CD14-positive monocyte (primary cell): ENCODE measurements at regions not wholly inside any gene's neighbourhood (a gene's known extent, or its start where the extent isn't known, plus 50 kb on each side); places are given as distances from the start of the nearest gene placed in this dataset.

Experiments
- DNase-seq, 3 donors: peaks; one replicate each; pipeline ENCODE4 v3.0.0-alpha.2; 2011 to 2022
- H2AFZ ChIP-seq: 2 replicates; pipeline ENCODE4 v1.6.0; 2012; ENCODE audit warnings: mild to moderate bottlenecking, low read depth, low read length, inconsistent platforms; ENCODE audit not compliant: insufficient read depth, poor library complexity, severe bottlenecking
- H3K27ac ChIP-seq, 2 donors: 1 replicate in 1 of 2; 2 replicates in 1 of 2; pipeline ENCODE4 v1.5.1; 2012 to 2013; ENCODE audit warnings: low read length in 2 of 2, control low read depth in 1 of 2, inconsistent platforms in 1 of 2, low read depth in 1 of 2, mild to moderate bottlenecking in 1 of 2
- H3K27me3 ChIP-seq, 2 donors: one replicate each; pipeline versions ENCODE4 v1.6.0 to v1.6.1; 2011 to 2013; ENCODE audit warnings: low read length in 2 of 2; ENCODE audit not compliant: control insufficient read depth in 2 of 2, insufficient read depth in 2 of 2
- H3K36me3 ChIP-seq, 2 donors: replicated peaks in 1 of 2; 1 replicate in 1 of 2; 2 replicates in 1 of 2; pipeline versions ENCODE4 v1.5.1 to v1.6.1; 2012 to 2013; ENCODE audit warnings: low read length in 2 of 2, control low read depth in 1 of 2, inconsistent platforms in 1 of 2, mild to moderate bottlenecking in 1 of 2; ENCODE audit not compliant: insufficient read depth in 2 of 2, control insufficient read depth in 1 of 2
- H3K4me1 ChIP-seq, 2 donors: 1 replicate in 1 of 2; 2 replicates in 1 of 2; pipeline versions ENCODE4 v1.5.1 to v1.6.1; 2012 to 2013; ENCODE audit warnings: low read length in 2 of 2, control low read depth in 1 of 2, inconsistent platforms in 1 of 2, mild to moderate bottlenecking in 1 of 2, moderate library complexity in 1 of 2; ENCODE audit not compliant: insufficient read depth in 2 of 2, control insufficient read depth in 1 of 2
- H3K4me2 ChIP-seq: replicated peaks from 2 replicates; pipeline ENCODE3; 2012; ENCODE audit warnings: low read length, moderate library complexity, mild to moderate bottlenecking; ENCODE audit not compliant: poor library complexity, severe bottlenecking; ENCODE audit errors: extremely low read depth
- H3K4me3 ChIP-seq, 3 experiments: fragments of 200-600 bp in 1 of 3; sonication (generic) in 1 of 3; replicated peaks in 1 of 3; 1 replicate in 2 of 3; 2 replicates in 1 of 3; pipeline ENCODE4 v1.5.1; 2011 to 2013; ENCODE audit warnings: low read length in 3 of 3, mild to moderate bottlenecking in 3 of 3, control low read depth in 2 of 3, low read depth in 2 of 3, inconsistent platforms in 1 of 3, moderate library complexity in 1 of 3
- H3K79me2 ChIP-seq: 2 replicates; pipeline ENCODE4 v1.6.0; 2012; ENCODE audit warnings: mild to moderate bottlenecking, control low read depth, inconsistent platforms, low read length, moderate library complexity; ENCODE audit not compliant: insufficient read depth
- H3K9ac ChIP-seq: 2 replicates; pipeline ENCODE4 v1.6.0; 2017; ENCODE audit warnings: low read length, mild to moderate bottlenecking; ENCODE audit not compliant: insufficient read depth, poor library complexity, severe bottlenecking
- H3K9me3 ChIP-seq, 2 donors: replicated peaks in 1 of 2; 1 replicate in 1 of 2; 2 replicates in 1 of 2; pipeline versions ENCODE4 v1.5.1 to v1.6.1; 2012 to 2013; ENCODE audit warnings: low read length in 2 of 2, control low read depth in 1 of 2; ENCODE audit not compliant: control insufficient read depth in 1 of 2, insufficient read depth in 1 of 2
- H4K20me1 ChIP-seq: 2 replicates; pipeline ENCODE4 v1.6.0; 2012; ENCODE audit warnings: mild to moderate bottlenecking, low read length, control low read depth, moderate library complexity; ENCODE audit not compliant: insufficient read depth
- H3K27ac Mint-ChIP-seq, 7 donors: one replicate each; pipeline ENCODE4 v1.8.0; 2020; ENCODE audit warnings: mild to moderate bottlenecking in 7 of 7, mixed read lengths in 7 of 7, moderate library complexity in 6 of 7, inconsistent platforms in 2 of 7
- H3K27me3 Mint-ChIP-seq, 3 donors: one replicate each; pipeline ENCODE4 v1.8.0; 2021 to 2022; ENCODE audit warnings: low read depth in 3 of 3, mild to moderate bottlenecking in 3 of 3, mixed read lengths in 3 of 3, moderate library complexity in 3 of 3, inconsistent platforms in 1 of 3
- H3K36me3 Mint-ChIP-seq, 2 donors: one replicate each; pipeline ENCODE4 v1.8.0; 2020; ENCODE audit warnings: mixed read lengths in 2 of 2, inconsistent platforms in 1 of 2, mild to moderate bottlenecking in 1 of 2
- H3K4me1 Mint-ChIP-seq: one replicate; pipeline ENCODE4 v1.8.0; 2020; ENCODE audit warnings: mild to moderate bottlenecking, mixed read lengths
- H3K4me3 Mint-ChIP-seq, 2 donors: one replicate each; pipeline ENCODE4 v1.8.0; 2020; ENCODE audit warnings: mild to moderate bottlenecking in 2 of 2, mixed read lengths in 2 of 2, moderate library complexity in 1 of 2
- H3K9me3 Mint-ChIP-seq, 7 donors: one replicate each; pipeline ENCODE4 v1.8.0; 2020 to 2022; ENCODE audit warnings: mixed read lengths in 7 of 7, mild to moderate bottlenecking in 6 of 7, moderate library complexity in 6 of 7, inconsistent platforms in 2 of 7
- WGBS: methylation state at CpG from one replicate; pipeline ENCODE4 v1.1.5; 2013; ENCODE audit warnings: missing lambda C conversion rate; ENCODE audit not compliant: insufficient coverage; 5-methylcytosine and 5-hydroxymethylcytosine counted together
- intact Hi-C, 2 donors: fragments of 100-400 bp; cut with micrococcal nuclease; formaldehyde crosslinking; loops; one replicate each; pipeline versions ENCODE4 v1.15.0 to v1.15.1; 2023
- TF ChIP-seq, protein P1 (sequence below): fragments of 200-600 bp; IDR thresholded peaks from one replicate; pipeline ENCODE4 v1.8.0; 2022; ENCODE audit warnings: antibody characterized with exemption, mild to moderate bottlenecking

DNA sequence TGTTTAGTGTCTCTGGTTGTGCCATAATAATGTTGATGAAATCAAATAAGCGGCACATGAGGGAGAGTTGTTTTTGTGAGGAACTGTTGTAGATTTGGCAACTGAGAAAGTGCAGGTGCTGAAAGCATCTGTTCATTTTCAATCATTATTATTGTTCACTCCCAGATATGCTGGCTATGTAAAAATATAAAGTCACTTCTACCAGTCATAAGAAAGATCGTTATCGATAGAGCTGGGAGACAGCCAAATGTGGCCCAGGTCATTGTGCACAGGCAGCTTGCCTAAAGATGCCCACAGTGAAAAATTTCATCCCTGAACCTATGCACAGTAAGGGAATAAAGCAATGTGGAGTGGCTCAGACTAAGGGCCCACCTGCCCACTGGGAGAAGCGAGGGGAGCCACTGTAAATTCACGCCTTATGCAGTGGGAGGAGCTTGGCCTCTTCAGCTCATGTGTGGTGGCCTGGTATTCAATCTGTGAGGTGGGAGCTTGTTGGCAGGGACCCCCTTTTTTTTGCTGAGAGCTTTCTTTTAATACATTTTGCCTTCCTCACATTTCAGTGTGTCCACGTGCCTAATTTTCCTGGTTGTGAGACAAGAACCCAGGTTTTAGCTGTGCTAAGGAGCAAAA is 1490.8 kb upstream of the TMEM132C start:
- TF ChIP-seq, protein P1, sequence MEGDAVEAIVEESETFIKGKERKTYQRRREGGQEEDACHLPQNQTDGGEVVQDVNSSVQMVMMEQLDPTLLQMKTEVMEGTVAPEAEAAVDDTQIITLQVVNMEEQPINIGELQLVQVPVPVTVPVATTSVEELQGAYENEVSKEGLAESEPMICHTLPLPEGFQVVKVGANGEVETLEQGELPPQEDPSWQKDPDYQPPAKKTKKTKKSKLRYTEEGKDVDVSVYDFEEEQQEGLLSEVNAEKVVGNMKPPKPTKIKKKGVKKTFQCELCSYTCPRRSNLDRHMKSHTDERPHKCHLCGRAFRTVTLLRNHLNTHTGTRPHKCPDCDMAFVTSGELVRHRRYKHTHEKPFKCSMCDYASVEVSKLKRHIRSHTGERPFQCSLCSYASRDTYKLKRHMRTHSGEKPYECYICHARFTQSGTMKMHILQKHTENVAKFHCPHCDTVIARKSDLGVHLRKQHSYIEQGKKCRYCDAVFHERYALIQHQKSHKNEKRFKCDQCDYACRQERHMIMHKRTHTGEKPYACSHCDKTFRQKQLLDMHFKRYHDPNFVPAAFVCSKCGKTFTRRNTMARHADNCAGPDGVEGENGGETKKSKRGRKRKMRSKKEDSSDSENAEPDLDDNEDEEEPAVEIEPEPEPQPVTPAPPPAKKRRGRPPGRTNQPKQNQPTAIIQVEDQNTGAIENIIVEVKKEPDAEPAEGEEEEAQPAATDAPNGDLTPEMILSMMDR, result no peak
- peaks cover 0 to 7% of the 10 kb centered on the region in 2 donors for H3K9me3 ChIP-seq
- Mint-ChIP-seq H3K4me3 (no peak overlapping the region), H3K4me1 (no peaks in the 10 kb centered on the region), H3K27me3 (peaks cover 0 to 2% (median 0%) of the 10 kb centered on the region in 3 donors), H3K36me3 (no peaks in the 10 kb centered on the region), H3K27ac (no peak overlapping the region), H3K9me3 (peaks cover 0 to 12% (median 8%) of the 10 kb centered on the region in 7 donors)
- H4K20me1 ChIP-seq, result no peaks in the 10 kb centered on the region
- H3K36me3 ChIP-seq, result no peaks in the 10 kb centered on the region
- WGBS, result 81% methylated on average over 3 of the region's 6 CpGs
- no peak for DNase-seq
- H3K9ac ChIP-seq, result no peak overlapping the region
- H3K4me1 ChIP-seq, result no peaks in the 10 kb centered on the region
- H3K4me3 ChIP-seq, result no peak overlapping the region
- H3K27ac ChIP-seq, result no peak overlapping the region
- intact Hi-C loops, result no loop called here
- no peak overlapping the region for H2AFZ ChIP-seq
- no peak overlapping the region for H3K4me2 ChIP-seq
- no peaks in the 10 kb centered on the region for H3K79me2 ChIP-seq
- no peaks in the 10 kb centered on the region for H3K27me3 ChIP-seq

DNA sequence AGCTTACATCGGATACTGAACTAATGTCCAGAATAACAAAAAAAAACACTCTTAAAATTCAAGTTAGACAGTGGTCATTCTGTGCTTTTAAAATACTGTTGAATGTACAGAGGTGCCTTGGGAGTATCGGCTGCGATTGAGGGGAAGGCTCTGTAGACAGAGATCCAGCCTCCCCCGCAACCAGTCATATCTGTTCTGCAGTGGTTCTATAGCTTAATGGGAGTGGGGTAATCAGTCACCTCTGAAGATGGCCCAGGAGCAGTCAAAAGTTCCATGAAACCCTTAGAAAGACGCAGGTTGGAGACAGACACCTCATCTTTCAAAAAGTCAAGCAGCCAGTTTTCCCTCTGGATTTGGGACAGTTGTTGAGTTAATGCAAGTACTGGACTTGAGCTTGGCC is 1486.6 kb upstream of the TMEM132C start:
- TF ChIP-seq, protein P1, result no peak
- WGBS, result no CpG with 5 or more reads among the region's 5 CpGs
- H3K27ac Mint-ChIP-seq, result no peak overlapping the region

More for the DNA sequence above, 1486.6 kb upstream of the TMEM132C start:
- Histone ChIP-seq H3K79me2 (no peaks in the 10 kb centered on the region), H3K4me3 (no peak overlapping the region), H3K9me3 (no peaks in the 10 kb centered on the region), H3K4me2 (no peak overlapping the region), H3K4me1 (no peaks in the 10 kb centered on the region), H3K36me3 (no peaks in the 10 kb centered on the region), H2AFZ (no peak overlapping the region), H3K27ac (no peak overlapping the region), H3K9ac (no peak overlapping the region), H3K27me3 (no peaks in the 10 kb centered on the region), H4K20me1 (no peaks in the 10 kb centered on the region)
- Mint-ChIP-seq H3K9me3 (peaks cover 0 to 5% (median 0%) of the 10 kb centered on the region in 7 donors), H3K4me3 (no peak overlapping the region), H3K4me1 (no peaks in the 10 kb centered on the region), H3K36me3 (no peaks in the 10 kb centered on the region), H3K27me3 (peaks cover 0 to 4% (median 2%) of the 10 kb centered on the region in 3 donors)
- intact Hi-C loops, result no loop called here
- no peak for DNase-seq
